HAP-1 (cell line): ENCODE measurements at regions not wholly inside any gene's neighbourhood (a gene's known extent, or its start where the extent isn't known, plus 50 kb on each side); places are given as distances from the start of the nearest gene placed in this dataset.
"Not testable (repeated sequence)": the region's sequence is repeated elsewhere in the genome, so short reads cannot be mapped to it uniquely, and the experiment has no call there.

Experiments
- DNase-seq, 2 experiments: peaks; one replicate each; pipeline ENCODE4 v3.0.0-alpha.2; 2016 to 2020; ENCODE audit warnings: low spot score in 2 of 2
- H3K27me3 ChIP-seq: fragments of 250-450 bp; sonication (Bioruptor Pico); 2 replicates; pipeline ENCODE4 v1.5.1; 2020; ENCODE audit warnings: low read depth, mild to moderate bottlenecking, moderate library complexity
- H3K36me3 ChIP-seq: fragments of 250-450 bp; sonication (Bioruptor Pico); replicated peaks from 2 replicates; pipeline ENCODE4 v1.5.1; 2020; ENCODE audit warnings: mild to moderate bottlenecking
- H3K4me1 ChIP-seq: fragments of 250-450 bp; sonication (Bioruptor Pico); 2 replicates; pipeline ENCODE4 v1.5.1; 2020; ENCODE audit warnings: mild to moderate bottlenecking
- H3K4me3 ChIP-seq: fragments of 250-450 bp; sonication (Bioruptor Pico); 2 replicates; pipeline ENCODE4 v1.5.1; 2020; ENCODE audit warnings: mild to moderate bottlenecking, moderate library complexity
- H3K9me3 ChIP-seq: fragments of 250-450 bp; sonication (Bioruptor Pico); 2 replicates; pipeline ENCODE4 v1.5.1; 2020; ENCODE audit warnings: mild to moderate bottlenecking, moderate library complexity
- in situ Hi-C: fragments of 300-500 bp; cut with MboI; formaldehyde crosslinking; loops from 3 replicates; pipeline ENCODE4 v1.14.3; 2020; ENCODE audit warnings: low sequenced_read_pairs, inconsistent platforms, mixed read lengths

GRCh38 chr5:130337179-130337888 lies 433.1 kb downstream of the CHSY3 start:
- Histone ChIP-seq H3K36me3 (no peaks in the 10 kb centered on the region), H3K9me3 (no peaks in the 10 kb centered on the region), H3K27me3 (no peaks in the 10 kb centered on the region), H3K4me3 (no peak overlapping the region), H3K4me1 (no peaks in the 10 kb centered on the region; the same call in 1 of the 2 replicates)
- in situ Hi-C loops, result no loop called here
- DNase-seq, result no peak

GRCh38 chr5:130335117-130335516 lies 430.9 kb downstream of the CHSY3 start:
- H3K9me3 ChIP-seq, result no peaks in the 10 kb centered on the region
- H3K4me3 ChIP-seq, result no peak overlapping the region
- in situ Hi-C loops, result no loop called here
- no peak for DNase-seq
- no peaks in the 10 kb centered on the region; the same call in 1 of the 2 replicates for H3K4me1 ChIP-seq
- H3K27me3 ChIP-seq, result no peaks in the 10 kb centered on the region
- H3K36me3 ChIP-seq, result no peaks in the 10 kb centered on the region

- in situ Hi-C loops, result no loop called here
- H3K27me3 ChIP-seq, result no peaks in the 10 kb centered on the region
- no peaks in the 10 kb centered on the region; the same call in 1 of the 2 replicates for H3K4me1 ChIP-seq
- H3K4me3 ChIP-seq, result no peak overlapping the region
- no peak for DNase-seq
- H3K9me3 ChIP-seq, result no peaks in the 10 kb centered on the region
- no peaks in the 10 kb centered on the region for H3K36me3 ChIP-seq
Measured at GRCh38 chr5:130333089-130333488, 428.8 kb downstream of the CHSY3 start.

- Histone ChIP-seq H3K4me1 (no peaks in the 10 kb centered on the region), H3K36me3 (no peaks in the 10 kb centered on the region), H3K4me3 (no peak overlapping the region), H3K9me3 (no peaks in the 10 kb centered on the region), H3K27me3 (no peaks in the 10 kb centered on the region)
- DNase-seq, result no peak
- in situ Hi-C loops, result no loop called here
Measured at GRCh38 chr5:130331332-130331731, 427.1 kb downstream of the CHSY3 start.

GRCh38 chr5:130324953-130325671 lies 420.8 kb downstream of the CHSY3 start:
- Histone ChIP-seq H3K27me3 (no peaks in the 10 kb centered on the region), H3K9me3 (no peaks in the 10 kb centered on the region), H3K4me3 (no peak overlapping the region), H3K4me1 (no peaks in the 10 kb centered on the region), H3K36me3 (no peaks in the 10 kb centered on the region)
- in situ Hi-C loops, result no loop called here
- no peak for DNase-seq

GRCh38 chr5:130323804-130324454 lies 419.7 kb downstream of the CHSY3 start:
- Histone ChIP-seq H3K36me3 (no peaks in the 10 kb centered on the region), H3K27me3 (no peaks in the 10 kb centered on the region), H3K4me1 (no peaks in the 10 kb centered on the region), H3K4me3 (no peak overlapping the region), H3K9me3 (no peaks in the 10 kb centered on the region)
- in situ Hi-C loops, result no loop called here
- no peak for DNase-seq

- Histone ChIP-seq H3K4me3 (no peak overlapping the region), H3K36me3 (no peaks in the 10 kb centered on the region), H3K4me1 (no peaks in the 10 kb centered on the region), H3K27me3 (no peaks in the 10 kb centered on the region), H3K9me3 (no peaks in the 10 kb centered on the region)
- DNase-seq, result no peak
- in situ Hi-C loops, result no loop called here
Measured at GRCh38 chr5:130321931-130322330, 417.7 kb downstream of the CHSY3 start.

- Histone ChIP-seq H3K27me3 (no peaks in the 10 kb centered on the region), H3K4me1 (no peaks in the 10 kb centered on the region), H3K4me3 (no peak overlapping the region), H3K36me3 (no peaks in the 10 kb centered on the region), H3K9me3 (no peaks in the 10 kb centered on the region)
- in situ Hi-C loops, result no loop called here
- no peak for DNase-seq
Measured at GRCh38 chr5:130316971-130317680, 412.9 kb downstream of the CHSY3 start.

- DNase-seq, result no peak
- Histone ChIP-seq H3K9me3 (no peaks in the 10 kb centered on the region), H3K36me3 (no peaks in the 10 kb centered on the region), H3K4me1 (no peaks in the 10 kb centered on the region), H3K4me3 (no peak overlapping the region), H3K27me3 (no peaks in the 10 kb centered on the region; the same call in 1 of the 2 replicates)
- in situ Hi-C loops, result no loop called here
Measured at GRCh38 chr5:130295235-130295634, 391.0 kb downstream of the CHSY3 start.

DNA sequence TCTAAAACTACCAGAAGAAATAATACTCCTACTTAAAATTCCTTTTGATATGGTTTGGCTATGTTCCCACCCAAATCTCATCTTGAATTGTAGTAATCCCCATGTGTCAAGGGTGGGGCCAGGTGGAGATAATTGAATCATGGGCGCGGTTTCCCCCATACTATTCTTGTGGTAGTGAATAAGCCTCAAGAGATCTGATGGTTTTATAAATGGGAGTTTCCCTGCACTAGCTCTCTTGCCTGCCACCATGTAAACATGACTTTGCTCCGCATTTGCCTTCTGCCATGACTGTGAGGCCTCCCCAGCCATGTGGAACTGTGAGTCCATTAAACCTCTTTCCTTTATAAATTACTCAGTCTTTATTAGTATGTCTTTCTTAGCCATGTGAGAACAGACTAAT lies 390.5 kb downstream of the CHSY3 start:
- H3K27me3 ChIP-seq, in situ Hi-C loops, H3K36me3 ChIP-seq, H3K4me3 ChIP-seq, H3K4me1 ChIP-seq, H3K9me3 ChIP-seq, DNase-seq: not testable (repeated sequence)

GRCh38 chr5:130290219-130290618 lies 386.0 kb downstream of the CHSY3 start:
- no peak for DNase-seq
- in situ Hi-C loops, result no loop called here
- Histone ChIP-seq H3K9me3 (no peaks in the 10 kb centered on the region), H3K27me3 (no peaks in the 10 kb centered on the region; the same call in 1 of the 2 replicates), H3K4me3 (no peak overlapping the region), H3K4me1 (no peaks in the 10 kb centered on the region), H3K36me3 (no peaks in the 10 kb centered on the region)

- H3K4me3 ChIP-seq, result no peak overlapping the region
- H3K27me3 ChIP-seq, result no peaks in the 10 kb centered on the region; the same call in 1 of the 2 replicates
- in situ Hi-C loops, result no loop called here
- H3K9me3 ChIP-seq, result no peaks in the 10 kb centered on the region
- no peaks in the 10 kb centered on the region for H3K4me1 ChIP-seq
- H3K36me3 ChIP-seq, result no peaks in the 10 kb centered on the region
- no peak for DNase-seq
Measured at GRCh38 chr5:130289132-130290088, 385.1 kb downstream of the CHSY3 start.

DNA sequence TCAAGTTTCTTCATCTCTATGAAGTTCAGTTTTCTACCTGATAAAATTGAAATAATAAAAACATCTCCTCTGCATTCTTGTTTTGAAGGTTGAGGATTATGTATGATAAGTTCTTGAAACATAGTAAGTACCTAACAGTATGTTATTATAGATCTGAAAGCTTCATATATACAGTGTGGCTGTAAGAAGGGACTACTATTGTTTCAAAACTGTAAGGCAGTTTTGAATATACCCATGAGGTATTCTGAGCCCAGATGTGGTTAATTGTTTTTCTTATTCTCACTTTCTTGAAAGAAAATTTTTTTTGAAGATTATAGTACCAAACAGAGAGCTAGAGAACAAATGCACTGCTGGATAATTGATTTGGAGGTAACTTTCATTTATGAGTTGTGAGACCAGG lies 383.2 kb downstream of the CHSY3 start:
- H3K9me3 ChIP-seq, result no peaks in the 10 kb centered on the region
- no peak overlapping the region for H3K4me3 ChIP-seq
- in situ Hi-C loops, result no loop called here
- H3K36me3 ChIP-seq, result no peaks in the 10 kb centered on the region
- no peak for DNase-seq
- no peaks in the 10 kb centered on the region for H3K4me1 ChIP-seq
- H3K27me3 ChIP-seq, result no peaks in the 10 kb centered on the region
